Sciatic nerve (tissue), 2 donors: ENCODE measurements at regions not wholly inside any gene's neighbourhood (a gene's known extent, or its start where the extent isn't known, plus 50 kb on each side); places are given as distances from the start of the nearest gene placed in this dataset.

ENCODE experiments used
- ATAC-seq: fragments of 200-7000 bp; cut with Tn5 transposase; one replicate; pipeline ENCODE4 v1.9.1; 2020; ENCODE audit warnings: mild to moderate bottlenecking, moderate library complexity
- DNase-seq: peaks from one replicate; pipeline ENCODE4 v3.0.0-alpha.2; 2020; ENCODE audit warnings: low spot score
- intact Hi-C: fragments of 100-400 bp; cut with DNase I; formaldehyde crosslinking; loops from one replicate; pipeline ENCODE4 v1.14.2; 2022
- donor health status: DM: no; HTN: no; CAD: no.
- donor health status: DM: no; HTN: no; CAD: no.

DNA sequence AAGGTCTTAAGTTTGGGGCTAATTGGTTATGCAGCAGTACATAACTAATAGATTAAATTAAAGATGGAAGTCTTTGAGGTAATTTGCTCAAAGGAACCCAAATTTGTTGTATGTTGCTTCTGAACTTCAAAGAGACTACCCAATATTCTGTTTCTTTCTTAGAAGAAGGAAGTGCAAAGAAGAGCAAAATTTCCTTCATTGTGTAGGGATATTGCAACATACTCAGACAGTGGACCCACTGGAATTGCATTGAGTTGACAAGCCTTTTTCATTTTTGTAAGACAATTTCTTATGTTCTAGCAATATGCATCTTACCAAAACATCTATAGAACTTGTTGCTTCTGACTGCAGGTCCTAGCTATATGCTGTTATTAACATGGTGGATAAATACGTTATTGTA lies 527.8 kb downstream of the SH2D4B start:
- ATAC-seq (no peak), DNase-seq (no peak)
- intact Hi-C loops, result no loop called here

DNA sequence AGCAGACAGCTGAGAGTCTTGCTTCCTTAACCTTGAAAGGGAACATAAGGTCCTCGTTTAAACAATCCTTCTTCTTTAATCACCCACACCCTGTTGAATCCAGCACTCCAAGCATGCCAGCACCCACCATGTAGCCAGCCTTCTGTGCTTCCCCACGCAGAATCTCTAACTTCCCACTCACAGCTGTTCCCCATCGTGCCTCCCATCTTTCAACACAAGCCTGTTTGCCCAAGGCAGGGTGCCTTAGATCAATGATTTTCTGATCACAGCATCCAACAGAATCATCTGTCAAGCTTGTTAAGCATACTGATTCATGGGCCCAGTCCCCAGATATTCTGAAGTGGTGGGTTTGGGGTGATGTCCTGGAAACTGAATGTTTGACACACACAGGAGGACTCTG lies 530.8 kb downstream of the SH2D4B start:
- no peak for DNase-seq
- peak; percentile 60 for ATAC-seq
- intact Hi-C loops, result no loop called here

DNA sequence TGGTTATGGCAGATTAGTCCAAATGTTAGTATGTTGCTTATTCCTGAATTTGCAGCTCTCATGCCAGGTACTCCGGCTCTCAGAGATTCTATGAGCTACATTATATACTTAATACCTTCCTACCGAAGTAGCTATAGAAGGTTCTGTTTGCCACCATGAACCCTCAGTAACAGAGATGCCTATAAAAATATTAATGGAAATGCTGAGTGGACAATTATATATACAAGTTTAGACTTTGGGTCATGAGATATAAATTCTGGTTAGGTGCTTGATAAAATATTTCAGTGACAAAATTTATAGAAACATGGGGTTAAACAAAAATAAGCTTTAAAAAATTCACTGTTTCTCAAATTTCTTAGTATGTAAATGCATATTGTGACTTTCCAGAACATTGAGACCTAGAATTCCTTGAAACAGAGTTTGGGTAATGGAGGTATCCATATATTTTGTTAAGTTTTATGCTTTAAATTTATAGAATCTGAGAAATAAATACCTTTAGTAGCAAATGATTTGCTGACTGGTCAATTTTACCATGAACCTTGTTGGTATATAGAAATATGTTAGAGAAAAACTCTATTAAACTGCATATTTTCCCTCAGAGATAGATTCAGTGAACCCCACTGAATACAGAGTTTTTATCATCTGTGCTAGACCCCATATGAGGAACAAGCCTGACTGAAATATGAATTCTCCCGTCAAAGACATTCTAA lies 533.5 kb downstream of the SH2D4B start:
- no peak for ATAC-seq
- intact Hi-C loops, result no loop called here
- DNase-seq, result no peak

DNA sequence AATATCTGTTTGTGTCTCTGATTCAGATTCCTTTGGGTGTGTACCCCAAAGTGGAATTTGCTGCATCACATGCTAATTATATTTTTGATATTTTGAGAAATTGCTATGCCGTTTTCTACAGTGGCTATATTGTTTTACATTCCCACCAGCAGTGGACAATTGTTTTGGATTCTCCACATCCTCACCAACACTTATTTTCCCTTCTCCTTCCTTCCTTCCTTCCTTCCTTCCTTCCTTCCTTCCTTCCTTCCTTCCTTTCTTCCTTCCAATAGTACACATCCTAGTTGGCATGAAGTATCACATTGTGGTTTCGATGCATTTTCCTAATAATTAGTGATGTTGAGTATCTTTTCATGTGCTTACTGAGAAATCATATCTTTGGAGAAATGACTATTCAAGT lies 535.5 kb downstream of the SH2D4B start:
- intact Hi-C loops, result no loop called here
- no peak for DNase-seq
- ATAC-seq, result no peak

DNA sequence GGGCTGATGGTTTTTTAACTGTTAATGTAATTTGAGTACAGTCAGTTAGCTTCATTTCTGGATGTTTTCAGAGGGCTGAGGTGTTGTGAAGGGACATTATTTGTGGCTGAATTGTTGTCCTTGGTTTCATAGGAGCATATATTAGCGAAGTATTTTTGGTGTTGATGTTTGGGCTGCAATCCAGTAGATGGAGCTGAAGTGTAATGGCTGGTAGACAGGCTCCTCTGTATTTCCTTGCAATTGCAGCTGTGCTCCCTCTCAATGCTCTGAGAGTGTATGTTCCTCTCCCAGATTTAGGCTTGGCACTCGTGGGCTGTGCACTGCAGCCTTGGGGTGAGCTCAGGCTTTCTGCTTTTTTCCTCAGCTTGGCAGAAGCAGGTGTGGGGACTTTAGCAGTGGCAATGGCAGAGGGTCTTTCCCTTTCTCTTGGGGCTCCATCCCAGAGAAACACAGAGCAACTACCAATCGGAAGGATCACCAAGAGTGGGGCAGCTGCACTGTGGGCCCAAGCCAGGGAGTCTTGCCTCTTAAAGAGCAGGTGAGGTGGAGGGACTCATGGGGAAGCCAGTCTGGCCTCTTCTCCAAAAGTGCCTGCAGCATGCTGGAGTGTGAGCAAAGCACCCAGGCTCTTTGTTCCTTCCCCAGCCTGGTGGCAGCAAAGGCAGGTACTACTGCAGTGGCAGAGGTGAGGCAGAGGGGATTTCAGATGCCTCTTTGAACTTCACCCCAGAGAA lies 544.4 kb downstream of the SH2D4B start:
- DNase-seq (no peak), ATAC-seq (no peak)
- intact Hi-C loops, result no loop called here

DNA sequence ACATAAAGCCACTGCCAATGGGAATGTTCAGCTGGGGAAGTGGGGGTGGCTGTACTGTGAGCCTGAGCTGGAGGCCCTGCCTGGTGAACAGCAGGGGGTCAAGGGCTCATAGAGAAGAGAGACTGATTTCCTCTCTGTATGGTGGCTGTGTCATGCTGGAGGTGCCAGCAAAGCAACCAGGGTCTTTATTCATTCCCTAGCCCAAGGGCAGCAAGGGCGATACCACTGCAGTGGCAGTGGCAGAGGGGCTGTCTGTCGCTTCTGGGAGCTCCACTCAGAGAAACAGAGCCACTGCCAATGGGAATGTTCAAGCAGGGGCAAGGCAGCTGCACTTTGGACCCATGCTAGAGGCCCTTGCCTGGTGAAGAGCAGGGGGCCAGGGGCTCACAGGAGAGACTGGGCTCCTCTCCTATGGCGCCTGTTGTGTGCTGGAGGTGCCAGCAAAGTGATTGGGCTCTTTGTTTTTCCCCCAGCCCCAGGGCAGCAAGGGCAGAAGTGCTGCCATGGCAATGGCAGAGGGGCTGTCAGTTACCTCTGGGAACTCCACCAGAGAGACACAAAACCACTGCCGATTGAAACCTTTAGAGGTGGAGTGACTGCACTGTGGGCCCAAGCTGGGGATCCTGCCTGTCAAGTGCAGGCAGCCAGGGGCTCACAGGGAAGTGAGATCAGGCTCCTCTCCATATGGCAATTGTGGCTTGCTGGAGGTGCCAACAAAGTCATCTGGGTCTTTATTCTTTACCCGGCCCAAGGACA lies 545.1 kb downstream of the SH2D4B start:
- ATAC-seq (no peak), DNase-seq (no peak)
- intact Hi-C loops, result no loop called here

DNA sequence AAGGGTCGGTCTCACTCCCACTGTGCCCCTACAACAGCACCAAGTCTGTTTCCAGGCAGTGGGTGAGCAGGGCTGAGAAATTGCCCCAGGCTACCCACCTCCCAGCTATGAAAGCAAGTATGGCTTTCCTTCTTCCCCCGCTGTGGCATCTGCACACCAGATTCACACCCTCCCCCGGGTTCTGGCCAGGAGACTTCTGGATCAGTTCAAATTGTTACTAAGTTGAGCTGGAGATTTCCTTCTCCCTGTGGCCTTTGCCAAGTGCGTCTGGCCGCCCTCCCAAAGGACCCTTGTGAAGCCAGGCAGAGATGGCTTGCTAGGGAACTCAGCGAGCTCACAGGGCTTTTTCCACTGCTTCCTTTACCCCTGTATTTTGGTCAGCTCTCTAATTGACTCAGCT lies 555.4 kb downstream of the SH2D4B start:
- DNase-seq (no peak), ATAC-seq (no peak)
- intact Hi-C loops, result no loop called here

DNA sequence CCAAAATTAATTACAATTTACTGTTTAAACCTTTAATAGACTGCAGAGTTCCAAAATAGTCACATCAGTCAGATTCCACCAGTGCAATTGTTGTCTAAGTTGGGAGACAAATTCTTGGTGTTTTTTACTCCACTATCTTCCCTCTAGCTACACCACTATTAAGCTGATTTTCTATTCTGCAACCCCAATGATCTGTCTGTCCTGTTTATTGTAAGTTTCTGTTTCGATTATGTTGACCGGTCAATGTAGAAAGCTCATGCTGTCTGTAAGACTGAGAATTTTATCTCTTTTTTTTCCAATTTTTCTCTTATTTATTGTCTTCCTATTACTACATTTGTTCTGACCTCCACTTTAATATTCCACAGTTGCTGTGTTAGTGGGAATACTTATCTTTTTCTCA lies 557.5 kb downstream of the SH2D4B start:
- DNase-seq (no peak), ATAC-seq (no peak)
- intact Hi-C loops, result no loop called here

DNA sequence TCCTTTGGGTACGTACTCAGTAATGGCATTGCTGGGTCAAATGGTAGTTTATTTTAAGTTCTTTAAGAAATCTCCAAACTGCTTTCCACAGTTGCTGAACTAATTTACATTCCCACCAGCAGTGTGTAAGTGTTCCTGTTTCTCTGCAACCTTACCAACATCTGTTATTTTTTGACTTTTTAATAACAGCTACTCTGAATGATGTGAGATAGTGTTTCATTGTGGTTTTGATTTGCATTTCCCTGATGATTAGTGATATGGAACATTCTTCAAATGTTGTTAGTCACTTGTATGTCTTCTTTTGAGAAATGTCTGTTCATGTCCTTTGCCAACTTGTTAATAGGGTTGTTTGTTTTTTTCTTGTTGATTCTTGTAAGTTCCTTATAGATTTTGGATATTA lies 558.9 kb downstream of the SH2D4B start:
- intact Hi-C loops, result no loop called here
- DNase-seq (no peak), ATAC-seq (no peak)

DNA sequence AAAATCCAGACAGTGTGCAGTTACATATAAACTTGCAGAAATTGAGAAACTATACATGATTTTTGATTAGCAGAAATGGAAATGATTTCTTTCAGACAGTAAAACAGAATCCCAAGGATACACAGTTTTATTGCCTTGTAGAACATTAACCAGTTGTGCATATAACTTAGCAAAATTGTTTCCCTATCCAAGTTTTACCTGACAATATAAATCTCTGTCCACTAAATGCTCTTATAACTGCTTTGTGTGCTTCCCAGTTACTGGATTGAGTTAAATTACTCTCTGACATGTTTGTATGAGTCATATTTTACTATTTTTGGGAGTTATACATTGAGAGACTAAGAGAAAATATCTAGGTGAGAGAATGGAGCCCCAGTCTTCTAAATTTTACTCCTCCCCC lies 563.4 kb downstream of the SH2D4B start:
- no peak for ATAC-seq
- no peak for DNase-seq
- intact Hi-C loops, result no loop called here

DNA sequence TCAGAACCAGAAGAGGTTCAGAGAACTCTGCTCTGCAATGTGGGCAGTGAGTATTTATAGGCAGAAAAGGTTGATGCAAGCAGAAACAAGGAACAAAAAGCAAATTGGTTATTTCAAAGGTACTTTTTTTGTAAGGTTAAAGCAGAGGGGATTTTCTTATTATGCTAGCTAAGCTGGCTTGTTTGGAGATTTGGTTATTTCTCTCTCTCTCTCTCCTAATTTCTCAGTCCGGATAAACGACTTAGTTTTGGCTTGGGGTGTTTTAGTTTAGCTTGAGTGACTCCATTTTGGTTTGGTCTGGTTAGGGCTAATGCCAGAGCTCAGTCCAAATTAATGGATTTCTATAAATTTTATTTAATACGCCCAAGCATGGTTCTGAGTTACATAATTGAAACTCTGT lies 566.8 kb downstream of the SH2D4B start:
- intact Hi-C loops, result no loop called here
- DNase-seq (no peak), ATAC-seq (no peak)

DNA sequence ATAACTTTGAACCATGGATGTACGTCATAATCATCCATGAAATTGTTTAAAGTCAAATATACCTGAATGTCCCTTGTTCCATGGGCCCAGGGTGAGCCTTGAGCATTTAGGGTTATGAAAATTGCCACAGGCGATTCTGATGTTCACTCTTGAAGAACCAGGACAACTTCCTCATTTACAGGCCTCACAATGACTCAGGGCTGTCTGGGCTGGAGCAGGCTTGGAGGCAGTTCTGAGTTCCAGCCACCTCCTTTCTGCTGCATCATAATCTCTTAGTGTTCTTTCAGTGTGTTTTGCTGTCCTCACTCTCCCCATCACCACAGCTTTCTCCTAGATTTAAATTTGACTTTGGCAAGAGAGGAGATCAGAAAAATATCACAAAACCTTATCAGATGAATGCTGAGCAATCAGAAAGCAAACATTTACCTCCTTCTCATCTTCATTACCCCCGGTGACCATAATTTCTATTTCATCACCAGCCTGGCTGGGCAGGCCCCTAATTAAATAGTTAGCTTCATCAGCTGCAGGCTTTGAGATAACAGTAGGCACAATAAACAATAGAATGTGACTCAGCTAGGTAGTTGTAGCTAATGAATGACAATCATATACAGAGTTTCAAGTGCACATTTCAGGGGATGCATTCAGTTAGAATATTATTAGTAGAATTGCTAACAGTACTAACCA lies 571.0 kb downstream of the SH2D4B start:
- intact Hi-C loops, result no loop called here
- DNase-seq, result no peak
- no peak for ATAC-seq

DNA sequence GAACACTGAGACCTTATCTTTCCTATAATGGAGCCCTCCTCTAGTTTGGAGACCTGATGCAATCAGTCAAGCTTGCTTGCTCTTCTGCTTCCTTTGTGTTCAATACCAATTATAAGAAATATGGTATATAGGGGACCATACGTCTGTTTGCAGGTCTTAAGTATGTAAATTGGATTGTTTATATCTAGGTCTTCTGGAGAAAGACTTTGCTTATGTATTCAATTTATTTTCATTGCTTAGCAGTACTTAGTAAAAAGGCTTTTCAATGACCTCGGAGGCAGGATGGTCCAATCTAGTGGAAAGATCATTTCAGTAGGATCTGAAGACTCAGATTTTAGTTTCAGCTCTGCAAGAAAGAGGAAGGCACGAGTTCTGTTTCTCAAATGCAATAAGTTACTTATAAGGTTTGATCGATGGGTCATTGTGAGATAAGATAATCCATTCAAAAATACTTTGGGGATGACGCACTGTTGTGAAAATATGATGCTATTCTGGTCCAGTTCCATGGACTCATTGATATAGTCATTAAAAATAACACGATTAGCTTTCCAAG lies 571.6 kb downstream of the SH2D4B start:
- intact Hi-C loops, result no loop called here
- DNase-seq (no peak), ATAC-seq (no peak)

DNA sequence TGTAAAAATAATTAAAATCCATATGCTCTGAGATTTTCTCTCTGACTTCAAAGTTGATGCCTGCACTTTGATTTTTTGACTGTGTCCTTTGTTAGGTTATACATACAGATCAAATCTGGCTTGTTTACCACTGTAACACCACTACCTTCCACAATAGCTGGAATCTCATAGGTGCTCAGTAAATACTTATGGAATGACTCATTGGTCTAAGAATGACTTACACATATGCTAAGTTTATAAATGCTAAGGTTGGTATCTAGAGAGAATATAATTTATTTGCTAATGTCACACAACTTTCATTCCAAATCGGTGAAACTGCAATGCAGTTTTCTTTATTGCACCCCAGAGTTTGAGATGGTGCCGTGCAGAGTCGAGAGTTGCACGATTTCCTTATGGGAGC lies 578.5 kb downstream of the SH2D4B start:
- intact Hi-C loops, result no loop called here
- no peak for ATAC-seq

DNA sequence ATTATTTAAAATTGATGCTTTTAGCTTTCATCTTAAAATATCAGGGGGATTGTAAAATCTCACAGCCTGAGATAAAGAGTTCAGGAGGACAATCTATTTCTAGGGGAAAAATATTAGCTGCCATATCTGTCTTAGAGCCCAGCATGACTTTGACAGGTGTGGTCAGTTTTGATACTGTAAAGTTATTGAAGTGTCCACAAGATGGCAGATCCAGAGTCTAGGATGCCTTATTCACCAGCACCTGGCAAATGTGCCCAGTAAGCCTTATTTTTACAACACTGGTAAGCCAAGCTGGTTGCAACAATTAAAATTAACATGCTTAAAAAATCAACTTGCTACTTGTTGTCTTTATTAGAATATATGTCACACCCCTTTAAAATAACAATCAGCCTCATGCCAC lies 579.3 kb downstream of the SH2D4B start:
- DNase-seq (no peak), ATAC-seq (no peak)
- intact Hi-C loops, result no loop called here

More for the DNA sequence above, 578.5 kb downstream of the SH2D4B start:
- no peak for DNase-seq

DNA sequence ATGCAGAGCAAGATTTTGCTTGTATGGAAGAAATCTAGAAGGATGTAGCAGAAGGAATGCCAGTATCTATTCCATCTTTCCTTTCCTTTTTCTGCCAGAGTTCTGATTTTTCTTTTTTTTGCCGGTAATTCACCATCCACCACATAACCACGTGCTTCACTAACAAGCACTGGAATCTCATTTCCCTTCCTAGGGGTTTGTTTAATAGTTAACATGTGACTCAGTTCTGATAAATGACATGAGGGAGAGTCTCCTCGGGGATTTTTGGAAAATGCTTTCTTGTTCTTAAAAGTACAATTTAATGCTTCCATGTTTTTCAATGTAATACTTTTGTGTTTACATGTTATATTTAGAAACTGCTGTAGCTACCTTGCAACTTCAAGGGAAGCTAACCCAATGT lies 590.2 kb downstream of the SH2D4B start:
- no peak for ATAC-seq
- intact Hi-C loops, result no loop called here
- no peak for DNase-seq

DNA sequence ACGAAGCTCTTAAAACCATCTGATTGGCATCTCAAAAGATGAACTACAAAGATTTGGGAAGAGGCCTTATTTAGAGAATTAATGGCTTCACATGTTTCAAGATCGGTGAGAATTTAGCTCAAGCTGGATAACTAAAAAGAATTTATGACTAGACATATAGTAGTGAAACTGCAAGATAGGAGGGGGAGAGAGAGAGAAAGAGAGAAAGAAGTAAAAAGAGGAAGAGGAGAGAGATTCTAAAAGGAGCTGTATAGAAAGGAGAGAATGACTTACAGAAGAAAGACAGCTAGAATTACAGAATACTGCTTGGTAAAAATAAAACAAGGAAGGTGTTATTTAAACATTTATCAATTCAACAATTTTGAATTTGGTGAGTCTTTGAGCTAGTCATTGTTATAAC lies 592.3 kb downstream of the SH2D4B start:
- DNase-seq (no peak), ATAC-seq (no peak)

DNA sequence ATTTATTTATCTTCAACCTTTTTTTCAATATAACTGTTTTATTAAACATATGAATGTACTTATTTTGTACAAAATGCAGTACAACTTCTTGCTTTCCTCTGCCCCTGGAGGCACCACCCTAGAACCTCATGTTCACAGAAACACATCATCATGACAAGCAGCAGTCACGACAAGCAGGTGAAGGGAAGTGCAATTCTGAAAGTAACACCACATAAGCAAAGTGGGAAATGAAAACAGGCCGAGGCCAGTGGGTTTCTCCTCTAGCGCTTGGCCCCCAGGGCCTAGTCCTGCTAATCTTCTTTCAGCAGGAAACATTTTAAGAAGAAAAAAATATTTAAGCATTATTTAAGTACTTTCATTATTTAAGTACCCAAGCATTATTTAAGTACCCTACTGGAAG lies 598.1 kb downstream of the SH2D4B start:
- ATAC-seq (no peak), DNase-seq (no peak)
- intact Hi-C loops, result no loop called here

More for the DNA sequence above, 592.3 kb downstream of the SH2D4B start:
- intact Hi-C loops, result no loop called here

DNA sequence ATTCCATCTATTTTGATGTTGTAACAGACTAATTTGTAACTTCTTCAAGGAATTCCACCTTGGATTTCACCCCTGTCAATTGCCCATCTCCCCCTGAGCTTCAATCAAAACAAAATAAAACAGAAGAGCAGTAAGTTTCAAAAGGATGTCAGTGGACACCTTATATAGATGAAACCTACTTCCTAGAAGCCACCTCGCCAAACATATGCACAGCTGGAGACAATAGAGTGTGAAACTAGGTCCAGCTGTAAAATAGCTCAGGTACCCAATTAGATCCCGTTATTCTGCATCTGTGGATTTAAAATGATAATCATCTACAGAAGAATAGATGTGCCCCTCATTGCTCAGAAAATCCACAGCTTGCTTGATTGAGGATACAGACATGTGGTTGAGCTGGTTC lies 598.6 kb downstream of the SH2D4B start:
- intact Hi-C loops, result no loop called here
- DNase-seq (no peak), ATAC-seq (no peak)
